ENCODE measurements at regions not wholly inside any gene's neighbourhood (a gene's known extent, or its start where the extent isn't known, plus 50 kb on each side); places are given as distances from the start of the nearest gene placed in this dataset.

- TF ChIP-seq REST (IDR thresholded peaks at IDR 0.05; ENCODE audit: insufficient read depth in 1 of 2, low read depth in 2 of 2, low read length in 2 of 2), result no peak
- no peak for TF ChIP-seq TAF1 (IDR thresholded peaks at IDR 0.05; ENCODE audit: borderline replicate concordance, insufficient read depth, low read length)
- TF ChIP-seq POLR2AphosphoS5 (IDR thresholded peaks at IDR 0.05; ENCODE audit: low read depth, low read length), result no peak
- TF ChIP-seq FOXP2 (optimal IDR thresholded peaks at IDR 0.05; ENCODE audit: borderline replicate concordance, extremely low read depth, extremely low read length, insufficient read depth), result no peak
- TF ChIP-seq SIN3A (IDR thresholded peaks at IDR 0.05; ENCODE audit: borderline replicate concordance, insufficient read depth, low read length), result no peak
These were observed 650.7 kb upstream of the GRID2 start for GRCh38 chr4:91653067-91653466.

GRCh38 chr4:91681091-91681490 lies 622.7 kb upstream of the GRID2 start:
- TF ChIP-seq REST (IDR thresholded peaks at IDR 0.05; ENCODE audit: insufficient read depth in 1 of 2, low read depth in 2 of 2, low read length in 2 of 2), result no peak
- TF ChIP-seq SIN3A (IDR thresholded peaks at IDR 0.05; ENCODE audit: borderline replicate concordance, insufficient read depth, low read length), result no peak
- TF ChIP-seq POLR2AphosphoS5 (IDR thresholded peaks at IDR 0.05; ENCODE audit: low read depth, low read length), result no peak
- no peak for TF ChIP-seq FOXP2 (optimal IDR thresholded peaks at IDR 0.05; ENCODE audit: borderline replicate concordance, extremely low read depth, extremely low read length, insufficient read depth)
- no peak for TF ChIP-seq TAF1 (IDR thresholded peaks at IDR 0.05; ENCODE audit: borderline replicate concordance, insufficient read depth, low read length)

GRCh38 chr4:91681544-91681943 lies 622.2 kb upstream of the GRID2 start:
- no peak for TF ChIP-seq TAF1 (IDR thresholded peaks at IDR 0.05; ENCODE audit: borderline replicate concordance, insufficient read depth, low read length)

GRCh38 chr4:91684955-91685354 lies 618.8 kb upstream of the GRID2 start:
- TF ChIP-seq FOXP2 (optimal IDR thresholded peaks at IDR 0.05; ENCODE audit: borderline replicate concordance, extremely low read depth, extremely low read length, insufficient read depth) (no peak), SIN3A (IDR thresholded peaks at IDR 0.05; ENCODE audit: borderline replicate concordance, insufficient read depth, low read length) (no peak), TAF1 (IDR thresholded peaks at IDR 0.05; ENCODE audit: borderline replicate concordance, insufficient read depth, low read length) (no peak), REST (IDR thresholded peaks at IDR 0.05; ENCODE audit: insufficient read depth in 1 of 2, low read depth in 2 of 2, low read length in 2 of 2) (no peak), POLR2AphosphoS5 (IDR thresholded peaks at IDR 0.05; ENCODE audit: low read depth, low read length) (no peak)

GRCh38 chr4:91688413-91688812 lies 615.4 kb upstream of the GRID2 start:
- TF ChIP-seq REST (IDR thresholded peaks at IDR 0.05; ENCODE audit: insufficient read depth in 1 of 2, low read depth in 2 of 2, low read length in 2 of 2), result no peak
- no peak for TF ChIP-seq TAF1 (IDR thresholded peaks at IDR 0.05; ENCODE audit: borderline replicate concordance, insufficient read depth, low read length)
- TF ChIP-seq FOXP2 (optimal IDR thresholded peaks at IDR 0.05; ENCODE audit: borderline replicate concordance, extremely low read depth, extremely low read length, insufficient read depth), result no peak
- no peak for TF ChIP-seq POLR2AphosphoS5 (IDR thresholded peaks at IDR 0.05; ENCODE audit: low read depth, low read length)
- no peak for TF ChIP-seq SIN3A (IDR thresholded peaks at IDR 0.05; ENCODE audit: borderline replicate concordance, insufficient read depth, low read length)
